AG04449 (cell line): ENCODE measurements at regions not wholly inside any gene's neighbourhood (a gene's known extent, or its start where the extent isn't known, plus 50 kb on each side); places are given as distances from the start of the nearest gene placed in this dataset.

Experiments
- CTCF ChIA-PET: fragments of 350-600 bp; formaldehyde crosslinking; extraction: SDS; loops from one replicate; lab custom pipeline; 2021; ENCODE audit warnings: antibody characterized with exemption; lab: Yijun Ruan, JAX
- POLR2A ChIA-PET: fragments of 400-600, 350-600 bp; formaldehyde crosslinking; extraction: SDS; loops from one replicate; lab custom pipeline; 2020; ENCODE audit warnings: antibody characterized with exemption, inconsistent platforms; lab: Yijun Ruan, JAX
- DNase-seq: peaks from one replicate; pipeline ENCODE4 v3.0.0-alpha.2; 2010; ENCODE audit warnings: low read depth, low spot score
- H3K4me3 ChIP-seq: 2 replicates; pipeline ENCODE4 v1.5.1; 2011; ENCODE audit warnings: low read depth, mild to moderate bottlenecking, control low read depth, low read length
- TF ChIP-seq, protein P1 (sequence below): IDR thresholded peaks from one replicate; pipeline ENCODE4 v1.5.1; 2011; ENCODE audit warnings: mild to moderate bottlenecking, moderate library complexity, low read length, control low read depth, inconsistent platforms; ENCODE audit not compliant: insufficient read depth; ENCODE audit errors: missing control alignments

DNA sequence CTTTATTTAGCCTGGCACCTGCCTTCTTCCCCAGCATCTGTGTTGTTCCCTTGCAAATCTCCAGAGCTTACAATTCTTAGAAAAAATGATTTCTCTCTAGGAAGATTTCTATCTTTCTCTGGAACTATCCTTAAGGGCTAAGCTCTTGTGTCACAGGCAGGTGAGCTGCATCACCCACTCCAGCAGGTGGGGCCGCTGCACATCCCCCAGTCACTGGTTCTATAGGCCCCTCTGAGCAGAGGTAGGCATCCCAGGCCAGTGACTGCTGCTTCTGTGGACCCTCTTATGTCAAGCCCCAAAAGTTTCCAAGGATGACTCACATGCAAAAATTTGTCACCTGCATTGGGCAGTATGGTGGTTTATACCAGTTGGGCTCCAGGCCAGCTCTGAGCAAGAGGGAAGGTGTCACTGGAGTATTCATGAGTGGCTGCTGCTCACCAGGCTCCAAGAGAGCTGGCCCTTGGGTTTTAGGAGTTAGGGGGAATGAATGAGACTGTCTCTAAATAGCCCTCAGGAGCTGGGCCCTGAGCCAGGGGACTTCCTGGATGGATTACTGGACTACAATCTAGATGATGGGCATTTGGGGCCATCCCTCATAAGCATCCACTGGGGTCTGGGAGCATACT, 208.1 kb upstream of the EOLA2 start:
- no peak overlapping the region for H3K4me3 ChIP-seq
- TF ChIP-seq, protein P1, sequence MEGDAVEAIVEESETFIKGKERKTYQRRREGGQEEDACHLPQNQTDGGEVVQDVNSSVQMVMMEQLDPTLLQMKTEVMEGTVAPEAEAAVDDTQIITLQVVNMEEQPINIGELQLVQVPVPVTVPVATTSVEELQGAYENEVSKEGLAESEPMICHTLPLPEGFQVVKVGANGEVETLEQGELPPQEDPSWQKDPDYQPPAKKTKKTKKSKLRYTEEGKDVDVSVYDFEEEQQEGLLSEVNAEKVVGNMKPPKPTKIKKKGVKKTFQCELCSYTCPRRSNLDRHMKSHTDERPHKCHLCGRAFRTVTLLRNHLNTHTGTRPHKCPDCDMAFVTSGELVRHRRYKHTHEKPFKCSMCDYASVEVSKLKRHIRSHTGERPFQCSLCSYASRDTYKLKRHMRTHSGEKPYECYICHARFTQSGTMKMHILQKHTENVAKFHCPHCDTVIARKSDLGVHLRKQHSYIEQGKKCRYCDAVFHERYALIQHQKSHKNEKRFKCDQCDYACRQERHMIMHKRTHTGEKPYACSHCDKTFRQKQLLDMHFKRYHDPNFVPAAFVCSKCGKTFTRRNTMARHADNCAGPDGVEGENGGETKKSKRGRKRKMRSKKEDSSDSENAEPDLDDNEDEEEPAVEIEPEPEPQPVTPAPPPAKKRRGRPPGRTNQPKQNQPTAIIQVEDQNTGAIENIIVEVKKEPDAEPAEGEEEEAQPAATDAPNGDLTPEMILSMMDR = no peak
- ChIA-PET POLR2A (no interaction called here), CTCF (no interaction called here)
- DNase-seq = no peak

DNA sequence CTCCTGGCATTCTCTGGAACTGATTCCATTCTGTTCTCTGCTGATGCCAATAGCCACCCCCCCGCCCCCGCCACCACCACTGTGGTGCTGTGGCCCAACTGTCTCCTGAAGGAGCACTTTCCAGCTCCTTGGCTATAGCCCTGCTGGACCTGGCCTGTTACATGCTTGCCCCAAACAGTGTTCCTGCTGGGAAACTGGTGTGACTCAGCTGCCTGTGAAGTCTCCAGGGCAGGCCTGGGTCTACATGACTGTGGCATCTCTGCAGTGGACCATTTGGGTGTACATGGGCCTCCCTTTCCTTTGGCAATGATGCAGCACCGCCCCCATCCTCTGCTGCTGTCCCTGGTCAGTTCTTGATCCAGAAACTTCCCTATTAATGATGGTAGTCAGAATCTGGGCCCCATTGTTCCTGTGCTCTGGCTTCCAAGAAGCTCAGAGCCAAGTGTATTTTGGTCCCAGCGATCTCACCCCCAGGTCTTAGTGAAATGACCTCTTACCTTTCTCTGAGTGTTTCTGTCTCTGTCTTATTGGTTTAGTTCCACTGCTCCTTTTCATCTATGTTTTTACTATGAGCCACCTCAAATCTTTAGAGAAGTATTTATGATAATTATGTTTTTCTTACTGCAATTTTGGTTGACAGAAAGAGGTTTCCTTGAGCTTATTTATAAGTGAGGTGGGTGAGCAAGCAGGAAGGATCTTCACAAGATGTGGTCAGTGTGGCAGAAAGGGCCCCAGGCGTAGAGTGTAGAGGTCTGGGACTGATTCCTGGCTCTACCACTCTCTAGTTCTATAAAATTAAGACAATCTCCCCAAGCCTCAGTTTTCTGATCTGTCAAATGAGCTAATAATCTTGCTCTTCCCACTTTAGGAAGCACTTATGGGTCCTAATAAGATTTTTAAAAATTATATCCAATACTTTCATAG, 210.7 kb upstream of the EOLA2 start:
- DNase-seq = no peak
- ChIA-PET CTCF (interaction anchor here (1.4 kb wide), 1 partner anchor 9 kb away, joined by 4 read pairs; no protein-coding TSS in a partner anchor), POLR2A (no interaction called here)
- TF ChIP-seq, protein P1 = no peak
- H3K4me3 ChIP-seq = no peak overlapping the region

DNA sequence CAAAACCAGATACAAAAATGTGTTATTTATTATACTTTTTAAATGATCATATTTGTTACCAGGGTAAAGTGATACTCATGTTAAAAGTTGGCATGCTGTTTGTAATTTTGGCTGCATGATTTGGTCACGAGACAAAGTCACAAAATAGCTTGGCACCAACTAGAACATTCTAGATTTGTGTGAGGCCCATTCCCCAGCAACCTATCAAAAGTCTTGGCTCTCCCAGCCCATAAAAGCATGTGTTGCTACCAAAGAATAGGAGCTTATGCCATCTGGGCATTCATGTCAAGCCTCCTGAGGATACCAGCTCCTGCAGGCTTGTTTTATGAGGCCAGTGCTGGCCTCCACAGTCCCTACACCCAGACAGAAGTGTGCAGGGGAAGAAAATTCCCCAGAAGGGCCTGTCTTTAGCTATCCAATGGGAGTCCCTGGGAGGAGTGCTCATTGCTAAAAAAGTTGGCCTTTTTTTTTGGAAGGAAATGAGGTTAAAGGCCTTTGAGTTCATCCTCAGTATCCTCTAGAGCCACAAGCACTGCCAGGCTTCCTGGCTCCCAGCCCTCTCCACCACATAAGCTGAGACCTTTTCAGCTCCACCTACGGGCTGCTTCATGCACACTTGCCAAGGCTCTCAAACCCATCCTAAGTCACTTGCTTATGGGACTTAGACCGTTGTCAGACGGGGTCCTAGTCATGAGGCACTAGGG, 211.9 kb upstream of the EOLA2 start:
- no peak for DNase-seq
- POLR2A ChIA-PET = no interaction called here
- TF ChIP-seq, protein P1 = no peak
- CTCF ChIA-PET = no interaction called here
- H3K4me3 ChIP-seq = no peak overlapping the region

DNA sequence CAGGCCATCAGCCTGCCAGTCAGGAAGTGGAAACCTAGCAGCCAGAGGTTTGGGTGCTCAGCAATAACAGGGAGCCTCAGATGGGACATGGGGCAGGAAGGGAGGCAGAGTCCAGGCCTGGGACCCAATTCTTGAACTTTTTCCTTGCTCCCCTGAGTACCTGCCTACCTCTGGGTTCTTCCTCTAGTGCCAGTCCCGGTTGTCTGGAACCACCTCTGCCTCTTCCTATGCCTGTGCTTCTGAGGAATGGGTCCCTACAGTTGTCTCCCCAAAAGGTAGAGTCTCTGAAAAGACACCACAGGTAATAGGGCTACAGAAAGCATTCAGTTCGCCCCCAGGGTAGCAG, 212.4 kb upstream of the MAMLD1 start:
- CTCF ChIA-PET = no interaction called here
- no peak for DNase-seq
- H3K4me3 ChIP-seq = no peak overlapping the region
- TF ChIP-seq, protein P1 = no peak
- POLR2A ChIA-PET = no interaction called here

DNA sequence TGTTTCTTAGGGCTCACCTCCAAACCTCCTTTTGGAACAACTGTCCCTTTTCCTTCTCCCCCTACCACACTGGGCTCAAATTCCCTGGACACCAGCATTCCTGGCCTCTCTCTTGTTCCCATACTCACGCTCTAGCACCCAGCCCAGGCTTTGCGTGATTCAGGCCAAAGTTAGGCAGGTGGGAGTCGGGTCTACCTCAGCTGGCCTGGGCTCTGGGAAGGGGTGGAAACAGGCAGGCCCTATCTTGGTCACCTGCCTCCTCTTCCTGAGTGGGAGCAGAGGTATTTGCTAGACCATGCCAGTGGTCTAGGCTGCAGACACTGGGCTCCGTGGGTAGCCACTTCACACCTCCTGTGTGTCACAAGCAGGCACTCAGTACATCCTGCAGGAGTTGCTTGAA, 211.1 kb upstream of the MAMLD1 start:
- ChIA-PET POLR2A (no interaction called here), CTCF (no interaction called here)
- TF ChIP-seq, protein P1 = no peak
- DNase-seq = no peak
- no peak overlapping the region for H3K4me3 ChIP-seq

DNA sequence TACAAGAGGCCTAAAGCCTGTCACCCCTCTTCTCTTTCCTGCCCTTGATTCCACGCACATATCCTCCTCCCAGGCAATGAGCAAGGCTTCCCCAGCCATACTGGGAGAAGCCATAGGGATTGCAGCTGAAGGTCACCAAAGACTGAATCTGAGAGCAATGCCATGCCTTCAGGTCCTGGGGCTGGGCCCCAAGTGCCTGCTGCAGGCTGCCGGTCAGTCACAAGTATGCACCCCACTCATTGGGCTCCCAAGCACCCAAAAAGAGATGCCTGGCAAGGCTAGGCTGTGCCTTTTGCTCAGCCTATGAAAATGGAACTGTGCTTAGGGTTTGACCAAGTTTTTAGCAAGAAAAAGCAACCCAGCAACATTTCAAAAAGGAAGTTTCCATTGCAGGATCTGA, 210.6 kb upstream of the MAMLD1 start:
- TF ChIP-seq, protein P1 = no peak
- CTCF ChIA-PET = no interaction called here
- H3K4me3 ChIP-seq = no peak overlapping the region

More for the DNA sequence above, 210.6 kb upstream of the MAMLD1 start:
- no peak for DNase-seq
- POLR2A ChIA-PET = no interaction called here
